GM18519 (cell line): ENCODE measurements at regions not wholly inside any gene's neighbourhood (a gene's known extent, or its start where the extent isn't known, plus 50 kb on each side); places are given as distances from the start of the nearest gene placed in this dataset.

ENCODE experiments used
- ATAC-seq: cut with Tn5 transposase; IDR thresholded peaks from one replicate; pipeline ENCODE4 v1.9.1; 2021; ENCODE audit warnings: mild to moderate bottlenecking, moderate library complexity; ENCODE audit not compliant: unreplicated experiment, low FRiP score

DNA sequence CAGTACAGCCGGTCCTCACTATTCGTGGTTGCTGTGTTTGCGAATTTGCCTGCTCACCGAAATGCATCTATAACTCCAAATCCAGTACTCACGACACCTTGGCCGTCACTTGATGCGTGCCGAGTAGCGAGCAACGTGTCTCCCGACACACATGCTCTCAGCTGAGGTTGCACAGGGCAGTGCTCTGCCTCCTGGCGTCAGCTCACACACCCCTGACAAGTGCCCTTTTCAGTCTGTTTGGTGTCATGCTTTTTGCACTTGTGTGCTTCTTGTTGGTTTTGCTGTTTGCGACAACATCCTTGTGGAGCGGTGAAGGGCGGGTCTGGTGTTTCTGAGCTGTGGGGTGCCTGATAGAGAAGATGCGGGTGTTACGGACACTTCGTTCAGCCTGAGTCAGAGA lies 110.4 kb upstream of the RFLNA start:
- no peak for ATAC-seq

DNA sequence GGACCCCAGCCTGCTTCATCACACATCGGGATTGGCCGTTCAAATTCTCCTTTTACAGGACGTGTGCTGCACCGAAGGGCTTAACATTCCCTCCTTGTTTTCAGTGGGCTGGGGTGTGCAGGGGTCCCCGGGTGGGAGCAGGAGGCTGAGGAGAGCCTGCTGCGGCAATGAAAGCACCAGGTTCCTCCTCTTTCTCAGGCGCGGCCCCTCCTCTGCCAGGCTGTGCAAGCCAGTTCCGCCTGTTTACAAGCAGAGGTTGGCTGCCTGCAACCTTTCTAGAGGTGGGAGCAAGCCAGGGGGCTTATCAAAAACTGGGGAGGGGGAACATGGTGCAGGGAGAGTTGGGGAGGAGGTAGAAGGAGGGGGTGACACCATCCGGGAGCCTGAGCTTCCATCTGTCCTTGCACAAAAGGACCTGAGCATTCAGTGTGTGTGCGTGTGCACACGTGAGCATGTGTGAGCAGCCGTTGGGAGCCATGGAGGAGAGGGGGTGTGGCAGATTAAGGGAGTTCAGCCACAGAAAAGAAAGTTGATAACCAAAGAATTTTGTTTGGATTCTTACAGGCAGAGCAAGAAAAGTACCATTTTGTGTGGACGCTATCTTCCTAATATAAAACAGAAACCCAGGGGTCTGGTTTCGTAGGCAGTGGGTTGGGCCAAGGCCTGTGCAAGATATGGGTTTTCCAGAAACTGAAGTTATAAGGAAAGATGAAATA lies 108.8 kb upstream of the RFLNA start:
- no peak for ATAC-seq

DNA sequence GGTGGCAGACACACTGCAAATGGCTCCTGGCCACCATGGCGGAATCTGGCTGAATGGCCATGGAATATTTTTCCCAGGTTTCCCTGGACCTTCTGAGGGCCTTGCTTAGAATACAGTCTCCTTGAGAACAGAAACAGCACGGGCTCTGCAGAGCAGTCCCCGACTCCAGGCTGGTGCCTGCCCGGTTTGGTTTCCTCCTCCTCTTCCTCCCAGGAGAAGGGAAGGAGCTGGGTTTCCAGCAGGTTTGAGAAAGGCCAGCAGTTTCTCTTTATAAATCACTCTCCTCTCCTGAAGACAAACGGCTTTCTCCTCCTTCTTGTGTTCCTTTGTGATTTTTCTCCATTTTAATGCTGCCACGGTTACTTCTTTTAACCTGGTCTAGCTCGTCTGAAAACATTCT lies 106.8 kb upstream of the RFLNA start:
- no peak for ATAC-seq

DNA sequence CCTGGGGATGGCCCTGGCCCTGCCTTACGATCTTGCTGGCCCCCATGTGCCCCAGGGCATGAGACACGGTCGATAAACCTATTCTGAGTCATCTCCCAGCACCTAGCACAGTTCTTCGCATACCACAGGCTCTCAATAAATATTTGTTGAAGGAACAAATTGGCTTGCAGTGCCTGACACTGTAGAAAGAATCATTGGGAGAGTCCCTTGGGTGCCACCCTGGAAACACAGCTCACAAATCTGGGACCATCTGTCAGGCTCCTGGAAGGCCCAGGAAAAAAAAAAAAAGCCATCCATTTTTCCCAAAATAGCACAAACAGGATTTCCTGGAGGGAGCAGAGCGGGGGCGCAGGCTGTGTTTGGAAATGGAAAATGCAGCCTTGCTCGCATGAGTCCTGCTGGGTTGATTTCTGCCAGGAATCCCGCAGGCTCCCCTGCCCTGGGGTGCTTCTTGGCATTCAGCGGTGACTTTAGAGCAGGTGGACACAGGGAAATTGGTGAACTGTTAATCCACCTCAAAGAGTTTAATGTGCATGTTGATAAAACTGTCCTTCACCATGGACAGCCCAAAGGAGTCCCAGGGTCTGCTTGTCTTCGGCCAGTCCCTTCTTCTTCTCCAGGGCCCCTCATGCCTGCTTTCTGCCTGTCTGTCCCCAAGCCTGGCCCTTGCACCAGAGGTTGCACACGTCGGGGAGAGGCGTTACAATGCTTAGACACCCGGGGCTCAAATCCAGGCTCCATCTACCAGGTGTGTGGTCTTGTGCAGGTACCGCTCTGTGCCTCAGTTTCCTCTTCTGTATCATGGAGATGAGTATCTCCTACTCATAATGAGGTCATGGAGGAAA lies 106.1 kb upstream of the RFLNA start:
- ATAC-seq: no peak

DNA sequence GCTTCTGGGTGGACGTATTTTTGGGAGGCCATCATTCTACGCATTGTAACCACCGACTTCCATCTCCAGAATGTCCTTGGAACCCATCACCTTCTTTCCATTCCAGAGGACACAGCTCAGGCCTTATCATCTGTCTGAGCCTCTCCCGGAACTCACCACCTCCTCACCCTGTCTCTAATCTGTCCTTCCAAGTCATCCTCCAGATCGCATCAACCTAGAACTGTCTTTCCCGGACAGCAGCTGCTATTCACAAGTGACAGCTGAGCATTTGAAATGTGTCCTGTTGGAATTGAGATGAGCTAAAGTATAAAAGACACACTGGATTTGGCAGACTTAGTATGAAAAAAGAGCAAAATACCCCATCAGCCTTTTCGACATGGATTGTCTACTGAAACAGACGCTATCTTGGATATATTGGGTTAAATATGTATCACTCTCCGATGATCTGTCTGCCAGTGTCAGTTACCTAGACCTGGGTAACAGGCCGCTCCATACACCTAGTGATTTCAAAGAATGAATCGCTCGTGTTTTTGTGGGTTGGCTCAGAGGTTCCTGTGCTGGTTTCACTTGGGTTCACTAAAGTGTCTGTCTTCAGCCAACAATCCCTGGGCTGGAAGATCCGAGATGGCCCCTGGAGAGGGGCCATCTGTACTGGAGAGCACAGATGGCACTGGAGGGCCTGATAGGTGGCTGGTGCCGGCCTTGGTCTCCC lies 104.4 kb upstream of the RFLNA start:
- no peak for ATAC-seq

DNA sequence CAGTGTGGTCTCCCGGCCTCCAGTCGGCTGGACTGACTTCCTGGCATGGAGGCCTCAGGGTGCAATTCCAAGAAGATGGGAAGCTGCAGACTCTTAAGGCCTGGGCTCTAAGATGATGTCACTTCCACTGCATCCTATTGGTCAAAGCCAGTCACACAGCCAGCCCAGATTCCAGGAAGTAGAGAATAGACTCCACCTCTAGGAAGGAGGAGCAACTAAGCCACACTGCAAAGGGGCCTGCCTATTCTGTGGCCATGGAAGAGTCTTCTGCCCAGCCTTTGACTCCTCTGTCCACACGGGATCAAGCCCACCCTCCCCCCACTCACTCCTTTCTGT lies 103.9 kb upstream of the RFLNA start:
- no peak for ATAC-seq

DNA sequence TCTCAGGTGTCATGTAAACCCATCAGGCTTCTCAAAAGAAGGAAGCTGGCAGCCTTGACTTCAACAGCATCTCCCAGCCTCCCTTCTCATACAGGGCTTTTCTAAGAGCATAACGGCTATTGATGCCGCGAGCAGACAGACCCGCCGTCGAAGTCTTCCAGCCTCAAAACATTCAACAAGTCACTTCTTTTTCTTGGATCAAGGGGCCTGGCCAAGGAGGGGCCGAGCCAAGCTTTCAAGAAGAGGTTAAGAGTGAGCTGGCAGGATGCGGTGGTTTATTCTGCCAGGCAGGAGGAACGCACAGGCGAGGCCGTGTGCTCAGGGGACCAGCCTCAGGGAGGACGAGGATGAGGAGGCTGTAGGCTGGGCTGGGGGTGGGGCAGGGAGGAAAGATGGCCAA lies 102.9 kb upstream of the RFLNA start:
- ATAC-seq: no peak

DNA sequence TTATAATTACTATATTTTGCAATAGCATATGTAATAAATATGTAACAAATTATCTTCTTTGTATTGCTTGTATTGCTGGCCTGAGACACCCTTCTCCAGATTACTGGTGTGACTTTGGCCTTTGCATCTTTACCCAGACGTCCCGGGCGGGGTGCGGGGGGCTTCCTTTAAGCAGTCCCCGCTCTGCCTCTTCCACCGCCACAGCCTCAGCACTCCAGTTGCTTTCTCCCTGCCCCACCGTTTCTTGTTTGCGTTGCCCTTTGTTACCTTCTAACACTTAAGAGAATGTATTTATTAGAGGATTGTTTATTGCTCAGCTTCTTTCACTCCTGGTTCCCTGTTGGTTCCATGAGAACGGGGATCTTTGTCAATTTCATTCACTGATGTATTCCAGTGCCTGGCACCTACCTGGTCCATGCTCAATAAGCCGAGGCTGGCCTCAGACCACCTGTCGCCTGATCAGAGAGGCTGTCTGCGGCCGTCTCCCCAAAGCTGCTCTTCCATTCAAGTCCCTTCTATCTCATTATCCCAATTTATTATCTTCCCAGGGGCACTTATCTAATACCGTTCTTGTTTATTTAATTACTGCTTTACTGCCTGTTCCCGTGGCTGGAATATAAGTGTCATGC lies 100.5 kb upstream of the RFLNA start:
- ATAC-seq: no peak

DNA sequence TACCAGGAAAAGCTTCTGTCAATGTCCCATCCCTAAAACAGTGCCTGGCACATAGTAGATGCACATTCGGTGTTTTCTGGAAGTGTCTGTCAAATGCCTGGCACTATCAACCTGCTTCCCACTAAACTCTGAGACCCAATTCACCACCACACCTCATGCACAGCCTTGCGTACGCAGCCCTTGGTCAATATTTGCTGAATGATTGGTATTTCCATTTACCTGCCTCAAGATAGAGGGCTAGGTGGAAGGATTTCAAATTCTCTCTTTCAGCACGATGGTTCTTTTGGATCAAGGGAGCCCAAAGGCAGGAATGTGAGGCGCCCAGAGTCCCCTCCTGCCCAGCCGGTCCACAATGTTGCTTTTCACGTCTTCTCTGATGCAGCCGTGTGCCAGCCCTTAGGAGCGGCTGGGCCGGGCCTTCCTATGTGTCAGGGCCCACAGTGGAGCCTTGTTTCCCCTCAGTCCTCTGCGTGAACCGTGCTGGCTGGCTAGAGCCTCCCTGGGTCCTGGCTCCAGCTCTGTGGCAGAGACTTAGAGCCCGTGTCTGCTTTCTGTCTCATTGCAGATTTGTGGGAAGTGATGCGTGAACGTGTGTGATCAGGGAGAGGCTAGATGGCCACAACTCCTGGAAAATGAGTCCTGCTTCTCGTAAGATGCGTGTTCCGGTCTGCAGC lies 99.9 kb upstream of the RFLNA start:
- ATAC-seq: no peak

DNA sequence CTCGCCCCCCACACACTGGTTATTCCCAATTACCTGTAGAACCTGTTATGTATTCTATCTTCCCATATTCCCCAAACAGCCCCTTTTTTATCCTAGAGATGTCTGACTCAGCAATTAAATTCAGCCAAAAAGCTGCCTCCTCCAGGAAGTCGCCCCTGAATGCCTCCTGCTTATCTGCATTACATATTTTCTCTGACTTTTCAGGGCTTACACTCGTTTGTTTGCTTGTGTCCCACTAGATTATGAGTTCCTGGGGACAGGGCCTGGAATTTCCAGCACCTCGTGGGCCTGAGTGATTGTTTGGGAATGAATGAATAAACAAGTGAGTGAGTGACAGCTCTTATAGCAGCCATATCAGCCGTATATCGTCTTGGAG lies 99.3 kb upstream of the RFLNA start:
- ATAC-seq: no peak

DNA sequence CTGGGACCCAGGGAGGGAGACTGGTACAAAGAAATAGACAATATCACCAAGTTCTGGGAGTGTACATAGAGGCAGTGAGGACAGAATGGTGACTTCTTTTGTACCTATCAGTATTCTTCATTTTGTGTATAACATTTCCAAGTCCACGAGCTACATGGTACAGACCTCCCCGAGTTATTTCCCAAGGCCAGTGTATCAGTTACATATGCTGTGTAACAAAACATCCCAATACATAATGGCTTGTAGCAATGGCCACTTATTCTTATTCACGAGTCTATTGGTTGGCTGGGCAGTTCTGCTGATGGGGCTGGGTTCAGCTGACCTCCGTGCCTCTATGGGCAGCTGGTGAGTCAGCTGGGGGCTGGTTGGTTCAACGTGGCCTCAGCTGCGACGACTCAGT lies 98.7 kb upstream of the RFLNA start:
- no peak for ATAC-seq

DNA sequence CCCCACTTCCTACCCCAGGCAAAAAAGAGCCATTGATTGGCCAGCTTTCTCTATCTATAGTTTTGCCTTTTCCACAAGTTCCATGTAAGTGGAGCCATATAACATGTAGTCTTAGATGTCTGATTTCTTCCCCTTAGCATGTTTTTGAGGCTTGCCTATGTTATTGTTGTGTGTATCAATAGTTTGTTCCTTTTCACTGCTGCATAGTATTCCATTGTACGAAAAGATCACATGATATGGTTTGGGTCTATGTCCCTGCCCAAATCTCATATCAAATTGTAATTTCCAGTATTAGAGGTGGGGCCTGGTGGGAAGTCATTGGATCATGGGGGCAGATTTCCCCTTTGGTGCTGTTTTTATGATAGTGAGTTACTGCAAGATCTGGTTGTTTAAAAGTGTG lies 93.6 kb upstream of the RFLNA start:
- ATAC-seq: no peak

DNA sequence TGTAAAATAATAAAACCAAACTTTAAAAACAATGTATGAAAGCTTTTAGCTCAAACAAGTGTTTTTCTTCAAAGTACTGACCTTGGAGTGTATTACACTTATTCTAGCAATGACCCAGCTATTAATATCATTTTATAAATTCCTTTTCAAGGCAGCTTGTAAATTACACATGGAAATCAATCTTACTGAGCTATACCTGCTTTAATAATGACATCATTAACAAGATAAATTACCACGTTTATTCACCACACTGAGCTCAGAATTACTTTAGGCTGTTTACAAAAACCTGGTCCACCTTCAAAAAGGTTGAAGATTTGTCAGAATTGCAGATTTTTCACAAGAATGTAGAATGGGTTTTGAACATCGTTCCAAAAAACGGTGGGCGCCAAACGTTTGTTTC lies 91.7 kb upstream of the RFLNA start:
- ATAC-seq: no peak

DNA sequence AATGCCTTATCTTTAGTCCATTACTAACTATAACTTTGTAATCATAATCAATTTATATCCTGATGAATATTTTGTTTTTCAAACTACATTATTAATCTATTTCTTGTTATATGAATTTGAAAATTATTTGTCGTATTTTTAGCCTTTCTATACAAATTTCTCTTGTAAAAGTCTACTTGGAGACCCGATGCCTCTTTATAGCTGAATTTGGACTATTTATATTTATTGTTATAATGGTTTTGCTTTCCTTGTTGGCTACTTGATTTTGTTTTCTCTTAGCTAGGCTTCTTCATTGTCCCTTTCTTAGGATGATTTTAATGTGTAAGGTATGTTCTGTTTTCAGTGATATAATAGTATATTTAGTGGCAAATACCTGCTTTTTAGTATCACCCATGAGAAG lies 89.5 kb upstream of the RFLNA start:
- ATAC-seq: no peak

DNA sequence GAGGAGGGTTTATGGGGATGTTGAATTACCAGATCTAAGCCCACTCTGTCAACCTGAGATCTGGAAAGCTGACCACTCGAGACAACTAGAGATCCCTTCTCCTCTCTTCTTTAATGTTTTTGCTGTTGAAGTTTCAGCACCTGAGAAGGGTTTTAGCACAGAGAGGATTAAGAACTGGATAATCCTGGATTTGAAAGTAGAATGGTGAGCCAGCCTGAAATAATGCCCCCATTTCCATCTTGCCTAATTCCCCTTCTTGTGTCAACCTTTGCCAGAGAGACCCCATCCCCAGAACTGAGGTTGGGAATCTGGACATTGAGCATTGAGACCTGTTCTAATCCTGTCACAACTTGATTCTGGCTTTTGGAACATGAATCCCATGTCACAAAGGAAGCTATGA lies 87.8 kb upstream of the RFLNA start:
- no peak for ATAC-seq

DNA sequence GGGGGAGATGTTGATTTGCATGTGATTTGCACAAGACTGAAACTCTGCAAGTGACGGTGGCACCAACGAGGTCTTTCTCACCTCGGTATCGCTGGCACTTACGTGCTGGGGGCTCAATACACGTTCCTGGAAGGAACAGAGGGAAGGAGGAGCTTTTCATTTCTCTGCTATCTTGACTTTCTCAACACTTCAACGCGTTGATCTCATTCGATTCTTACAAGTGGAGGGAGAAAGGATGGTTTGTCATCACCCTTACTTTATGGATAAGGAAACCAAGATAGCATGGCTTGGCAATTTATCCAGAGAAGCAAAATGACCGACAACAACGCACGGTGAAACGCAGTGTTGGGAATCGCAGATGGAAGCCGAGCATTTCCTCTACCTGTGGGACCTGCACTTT lies 87.3 kb upstream of the RFLNA start:
- ATAC-seq: no peak

DNA sequence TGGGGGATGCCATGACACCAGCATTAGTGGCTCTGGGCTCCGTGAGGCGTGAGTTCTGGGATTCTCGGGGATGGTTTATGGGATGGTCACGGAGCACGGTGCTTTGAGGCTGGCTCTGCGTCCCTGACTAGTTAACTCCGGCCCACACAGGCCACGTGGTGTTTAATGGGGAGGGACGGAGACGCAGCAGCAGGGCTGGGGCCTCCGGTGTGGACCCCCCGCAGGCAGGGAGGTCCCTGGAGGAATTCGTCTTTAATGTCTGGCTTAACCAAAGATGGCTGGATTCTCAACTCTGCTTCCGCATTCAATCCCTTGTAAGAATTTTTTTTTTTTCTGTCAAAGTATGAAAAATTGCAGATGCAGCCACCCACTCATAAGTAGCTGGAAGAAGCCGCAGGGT lies 86.4 kb upstream of the RFLNA start:
- ATAC-seq: no peak

DNA sequence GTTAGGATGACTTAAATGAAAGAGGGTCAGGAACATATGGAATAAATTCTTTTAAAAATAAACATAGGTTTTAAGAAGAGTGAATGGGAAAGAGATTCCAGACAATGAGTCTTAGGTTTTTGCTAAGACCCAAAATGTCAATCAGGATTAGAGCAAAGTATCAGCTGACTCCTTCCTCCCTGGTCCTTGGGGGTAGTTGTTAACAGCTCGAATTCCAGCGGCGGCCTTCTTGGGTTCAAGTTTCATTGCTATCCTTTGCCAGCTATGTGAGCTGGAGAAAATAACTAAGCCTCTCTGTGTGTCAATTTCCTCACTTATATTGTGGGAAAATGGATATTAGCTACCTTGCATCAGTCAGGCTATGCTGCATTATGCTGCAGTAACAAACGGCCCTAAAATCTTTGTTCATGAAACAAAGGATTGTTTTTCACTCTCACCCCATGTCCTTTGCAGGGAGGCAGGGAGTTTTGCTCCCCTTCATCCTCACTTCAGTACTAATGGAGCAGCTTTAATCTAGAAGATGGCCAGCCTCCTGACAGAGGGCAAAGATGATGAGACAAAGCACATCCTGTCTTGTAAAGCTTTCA lies 83.8 kb upstream of the RFLNA start:
- no peak for ATAC-seq

DNA sequence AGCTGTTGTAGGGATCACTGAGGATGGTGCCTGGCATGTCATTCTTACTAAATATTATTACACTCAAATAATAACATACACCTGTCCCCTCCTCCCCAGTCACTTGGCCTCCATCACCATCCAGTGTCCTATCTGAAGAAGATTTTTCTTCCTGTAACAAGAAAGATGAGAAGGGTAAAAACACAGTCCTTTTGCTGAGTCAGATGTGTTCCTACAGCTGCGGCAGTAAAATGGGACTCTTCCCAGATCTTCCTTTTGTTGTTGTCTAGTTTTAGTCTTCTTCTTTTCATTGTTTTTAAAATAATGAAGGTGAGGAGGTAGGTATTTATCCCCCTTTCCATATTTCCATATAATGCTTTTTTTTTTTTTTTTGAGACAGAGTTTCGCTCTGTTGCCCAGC lies 83.1 kb upstream of the RFLNA start:
- ATAC-seq: no peak

DNA sequence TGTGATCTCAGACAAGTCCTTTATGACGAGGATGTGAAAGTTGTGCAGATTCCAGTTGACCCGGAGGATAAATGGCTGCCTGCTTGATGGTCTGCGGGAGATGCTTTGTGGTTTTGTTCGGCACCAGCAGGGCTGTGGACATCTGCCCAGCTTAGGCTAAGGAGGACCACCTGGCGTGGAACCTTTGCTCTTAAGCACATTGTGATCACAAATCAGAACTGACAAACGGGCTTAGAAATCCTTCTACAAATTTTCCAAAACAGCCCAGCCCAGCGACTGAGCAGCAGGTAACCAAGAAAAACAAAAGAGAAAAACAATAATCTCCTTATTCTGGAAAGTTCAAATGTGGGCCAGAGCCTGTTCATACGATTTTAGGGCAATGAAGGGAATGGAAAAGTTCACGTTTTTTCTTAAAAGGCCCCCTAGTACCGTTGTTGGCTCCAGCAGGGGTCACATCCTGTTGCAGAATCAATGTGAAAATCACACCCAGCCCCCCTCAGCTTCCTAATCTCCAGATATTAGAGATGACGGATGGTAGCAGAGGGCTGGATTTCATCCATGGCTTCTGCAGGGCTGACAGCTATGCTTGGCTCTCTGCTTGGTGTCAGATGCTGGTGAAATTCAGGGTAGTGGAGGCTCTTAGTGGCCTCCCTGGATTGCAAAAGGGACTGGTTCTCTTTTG lies 81.1 kb upstream of the RFLNA start:
- no peak for ATAC-seq
